Tibial artery (tissue), 4 donors: ENCODE measurements at regions not wholly inside any gene's neighbourhood (a gene's known extent, or its start where the extent isn't known, plus 50 kb on each side); places are given as distances from the start of the nearest gene placed in this dataset.

Experiments used
- DNase-seq, 2 donors: peaks; one replicate each; pipeline ENCODE4 v3.0.0-alpha.2; 2019
- H3K27ac ChIP-seq, 2 donors: fragments of 200-600 bp; sonication (generic) in 1 of 2; 1 replicate in 1 of 2; 2 replicates in 1 of 2; pipeline ENCODE4 v1.5.1; 2018 to 2019; ENCODE audit warnings: mild to moderate bottlenecking in 1 of 2
- H3K27me3 ChIP-seq, 2 donors: fragments of 200-600 bp; sonication (generic) in 1 of 2; one replicate each; pipeline versions ENCODE4 v1.5.1 to v1.6.0; 2016 to 2019
- H3K36me3 ChIP-seq, 3 donors: fragments of 200-600 bp; sonication (generic) in 2 of 3; one replicate each; pipeline ENCODE4 v1.5.1; 2016 to 2019; ENCODE audit warnings: mild to moderate bottlenecking in 2 of 3
- H3K4me1 ChIP-seq, 4 donors: fragments of 200-600 bp; sonication (generic) in 2 of 4; 1 replicate in 3 of 4; 2 replicates in 1 of 4; pipeline ENCODE4 v1.5.1; 2016 to 2019
- H3K4me3 ChIP-seq, 2 donors: fragments of 200-600 bp; sonication (generic) in 1 of 2; 1 replicate in 1 of 2; 2 replicates in 1 of 2; pipeline ENCODE4 v1.5.1; 2018 to 2019; ENCODE audit warnings: mild to moderate bottlenecking in 2 of 2
- H3K9me3 ChIP-seq, 3 donors: fragments of 200-600 bp; sonication (generic) in 1 of 3; one replicate each; pipeline ENCODE4 v1.5.1; 2016 to 2019
- intact Hi-C: fragments of 100-400 bp; cut with DNase I; formaldehyde crosslinking; loops from one replicate; pipeline ENCODE4 v1.15.0; 2023; ENCODE audit warnings: low total_unique reads
- TF ChIP-seq, protein P1 (sequence below), 2 experiments: fragments of 200-600 bp in 1 of 2; fragments of 450-650 bp in 1 of 2; IDR thresholded peaks; one replicate each; pipeline ENCODE4 v1.5.1; 2017 to 2019; ENCODE audit warnings: antibody characterized with exemption in 2 of 2, mild to moderate bottlenecking in 1 of 2, moderate library complexity in 1 of 2

DNA sequence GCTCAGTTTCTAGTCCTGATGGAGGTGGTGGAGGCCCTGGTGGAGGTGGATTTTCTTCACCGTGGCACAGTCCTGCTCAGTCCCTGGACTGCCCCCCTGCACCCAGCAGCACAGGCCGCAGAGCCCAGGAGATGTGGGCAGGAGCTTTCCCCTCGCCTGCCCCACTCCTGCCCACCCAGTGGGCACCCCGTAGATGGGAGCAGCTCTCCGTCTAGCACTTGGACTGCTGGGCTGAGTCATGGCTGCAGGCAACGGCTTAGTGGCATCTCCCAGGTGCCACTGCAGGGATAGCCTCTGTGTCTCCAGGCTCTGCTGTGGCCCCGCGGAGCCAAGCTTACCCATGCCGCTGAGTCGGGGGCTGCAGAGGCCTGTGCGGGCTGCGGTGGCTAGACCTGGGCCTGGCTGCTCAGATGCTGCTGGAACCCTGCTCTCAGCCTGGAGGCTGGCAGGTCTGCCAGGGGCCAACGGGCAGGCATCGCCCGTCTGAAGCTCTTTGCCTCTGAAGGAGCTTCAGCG is 92.3 kb upstream of the CTDP1 start:
- Histone ChIP-seq H3K4me1 (peaks cover 0 to 46% (median 39%) of the 10 kb centered on the region in 4 donors), H3K27me3 (no peaks in the 10 kb centered on the region), H3K4me3 (no peak overlapping the region), H3K36me3 (no peaks in the 10 kb centered on the region), H3K9me3 (no peaks in the 10 kb centered on the region), H3K27ac (peak overlapping the region; percentile 87 to 90)
- TF ChIP-seq, protein P1, sequence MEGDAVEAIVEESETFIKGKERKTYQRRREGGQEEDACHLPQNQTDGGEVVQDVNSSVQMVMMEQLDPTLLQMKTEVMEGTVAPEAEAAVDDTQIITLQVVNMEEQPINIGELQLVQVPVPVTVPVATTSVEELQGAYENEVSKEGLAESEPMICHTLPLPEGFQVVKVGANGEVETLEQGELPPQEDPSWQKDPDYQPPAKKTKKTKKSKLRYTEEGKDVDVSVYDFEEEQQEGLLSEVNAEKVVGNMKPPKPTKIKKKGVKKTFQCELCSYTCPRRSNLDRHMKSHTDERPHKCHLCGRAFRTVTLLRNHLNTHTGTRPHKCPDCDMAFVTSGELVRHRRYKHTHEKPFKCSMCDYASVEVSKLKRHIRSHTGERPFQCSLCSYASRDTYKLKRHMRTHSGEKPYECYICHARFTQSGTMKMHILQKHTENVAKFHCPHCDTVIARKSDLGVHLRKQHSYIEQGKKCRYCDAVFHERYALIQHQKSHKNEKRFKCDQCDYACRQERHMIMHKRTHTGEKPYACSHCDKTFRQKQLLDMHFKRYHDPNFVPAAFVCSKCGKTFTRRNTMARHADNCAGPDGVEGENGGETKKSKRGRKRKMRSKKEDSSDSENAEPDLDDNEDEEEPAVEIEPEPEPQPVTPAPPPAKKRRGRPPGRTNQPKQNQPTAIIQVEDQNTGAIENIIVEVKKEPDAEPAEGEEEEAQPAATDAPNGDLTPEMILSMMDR (IDR thresholded peaks at IDR 0.05), result no peak
- intact Hi-C loops, result loop anchor here (5.0 kb wide), 2 partner anchors 50 to 195 kb away; no protein-coding TSS in a partner anchor
- DNase-seq, result peak; percentile 17 to 69

DNA sequence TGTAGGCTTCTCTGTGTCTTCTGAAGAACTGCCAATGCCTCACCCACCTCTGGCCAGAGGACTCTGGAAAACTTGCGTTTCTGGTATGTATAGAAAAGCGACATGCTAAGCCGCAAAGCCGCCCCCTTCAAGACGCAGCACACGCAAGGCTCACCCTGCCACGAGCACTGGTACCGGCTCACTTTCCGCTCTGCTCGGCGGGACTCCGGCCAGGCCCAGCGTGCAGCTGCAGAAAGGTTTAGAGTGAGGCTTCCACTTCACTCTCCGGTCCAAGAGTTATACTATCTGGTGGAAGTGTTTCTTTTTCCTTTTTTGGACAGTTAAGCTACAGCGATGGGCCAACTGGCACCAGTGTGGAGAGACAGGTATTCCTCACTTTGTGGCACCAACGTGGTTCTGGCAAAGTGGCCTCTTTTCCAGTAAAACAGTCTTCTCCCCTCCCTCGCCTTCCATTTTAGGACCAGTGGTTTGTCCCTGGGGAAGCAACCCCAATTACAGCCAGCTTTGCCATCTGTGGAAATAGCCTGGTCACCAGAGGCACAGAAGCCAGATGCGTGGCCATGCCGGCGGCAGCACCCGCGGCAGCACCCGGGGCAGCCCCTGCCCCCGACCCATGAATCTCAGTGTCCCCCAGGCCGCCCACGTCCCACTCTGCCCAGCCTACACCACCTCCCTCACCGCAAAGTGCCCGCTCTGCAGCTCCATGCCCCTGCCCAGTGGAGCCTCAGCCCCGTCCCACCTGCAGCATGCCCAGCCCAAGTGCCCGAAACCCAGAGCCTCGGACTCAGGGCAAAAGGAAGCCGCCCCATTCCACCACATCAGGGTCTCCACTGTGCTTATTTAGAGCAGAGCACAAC is 91.6 kb upstream of the CTDP1 start:
- intact Hi-C loops, result loop anchor here (5.0 kb wide), 2 partner anchors 49 to 196 kb away; no protein-coding TSS in a partner anchor
- TF ChIP-seq, protein P1 (IDR thresholded peaks at IDR 0.05), result no peak
- Histone ChIP-seq H3K27ac (peak overlapping the region; percentile 87 to 90), H3K36me3 (no peaks in the 10 kb centered on the region), H3K27me3 (no peaks in the 10 kb centered on the region), H3K4me3 (peak overlapping the region; percentile 6 to 22), H3K9me3 (no peaks in the 10 kb centered on the region), H3K4me1 (peaks cover 0 to 46% (median 39%) of the 10 kb centered on the region in 4 donors)
- peak; percentile 25 to 76 for DNase-seq

DNA sequence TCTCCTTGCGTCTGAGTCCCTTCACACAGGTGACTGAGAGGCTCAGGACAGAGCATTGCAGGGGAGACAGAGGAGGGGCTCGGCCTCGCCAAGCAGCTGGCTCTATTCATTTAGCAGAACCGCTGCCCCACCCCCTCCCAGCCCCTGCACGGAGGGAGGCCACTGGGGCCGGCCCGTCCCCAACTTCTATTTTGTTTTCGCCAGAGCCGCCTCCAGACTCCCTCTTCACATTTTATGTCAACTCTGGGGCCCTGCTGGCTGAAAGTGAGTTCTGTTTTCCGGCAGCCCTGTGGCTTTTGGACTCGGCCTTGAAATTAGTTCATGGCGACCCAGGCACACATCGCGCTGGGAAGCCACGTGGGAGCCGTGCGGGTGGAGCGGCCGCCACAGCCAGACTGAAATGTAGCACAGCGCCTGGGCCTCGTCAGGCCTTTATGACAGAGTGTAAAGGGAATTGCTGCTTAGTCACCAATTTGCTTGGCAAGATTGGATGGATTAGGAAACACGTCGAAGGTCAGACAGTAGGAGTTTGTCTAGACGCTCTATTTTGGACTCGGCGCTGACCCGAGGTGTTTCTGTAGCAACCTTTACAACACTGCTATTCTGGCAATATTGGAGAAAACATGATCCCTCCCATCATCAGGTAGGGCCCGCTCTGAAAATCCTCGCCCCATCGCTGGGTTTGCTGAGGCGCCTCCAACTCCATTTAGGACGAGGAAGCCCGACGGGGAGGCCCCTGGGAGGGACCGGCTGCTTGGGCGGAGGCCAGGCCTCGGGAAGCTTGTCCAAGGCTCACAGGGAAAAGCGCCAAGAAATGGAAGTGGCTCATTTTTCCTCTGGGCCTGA is 90.7 kb upstream of the CTDP1 start:
- Histone ChIP-seq H3K27ac (peak overlapping the region; percentile 87 to 90), H3K9me3 (peaks cover 0 to 3% (median 0%) of the 10 kb centered on the region in 3 donors), H3K27me3 (no peaks in the 10 kb centered on the region), H3K36me3 (no peaks in the 10 kb centered on the region), H3K4me1 (peaks cover 0 to 46% (median 39%) of the 10 kb centered on the region in 4 donors), H3K4me3 (peak overlapping the region; percentile 6 to 22)
- TF ChIP-seq, protein P1 (IDR thresholded peaks at IDR 0.05), result peak; percentile 26 to 50
- intact Hi-C loops, result loop anchor here (5.0 kb wide), 2 partner anchors 48 to 197 kb away; no protein-coding TSS in a partner anchor
- DNase-seq, result peak; percentile 96 to 98

DNA sequence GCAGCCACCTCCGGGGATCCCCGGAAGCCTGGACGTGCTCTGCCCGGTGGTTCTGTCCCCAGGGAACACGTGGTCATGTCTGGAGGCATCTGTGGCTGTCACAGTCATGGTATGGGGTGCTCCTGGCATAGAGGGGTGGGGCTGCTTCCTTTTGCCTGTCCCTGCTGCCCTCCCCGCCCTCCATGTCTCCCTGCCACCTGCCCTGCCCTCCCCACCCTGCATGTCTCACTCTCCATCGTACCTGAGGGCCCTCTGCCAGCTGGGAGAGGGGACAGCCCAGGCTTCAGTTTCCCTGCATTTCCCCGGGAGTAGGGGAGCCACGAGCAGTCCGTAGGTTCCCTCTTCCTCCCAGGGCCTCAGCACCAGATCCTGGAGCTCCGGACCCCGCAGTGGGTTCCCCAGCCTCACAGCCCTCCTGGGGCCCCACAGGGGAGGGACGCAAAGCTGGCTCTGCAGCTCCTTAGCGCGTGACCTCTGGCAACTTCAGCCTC is 90.0 kb upstream of the CTDP1 start:
- Histone ChIP-seq H3K4me1 (peaks cover 0 to 46% (median 37%) of the 10 kb centered on the region in 4 donors), H3K36me3 (no peaks in the 10 kb centered on the region), H3K9me3 (peaks cover 0 to 3% (median 0%) of the 10 kb centered on the region in 3 donors), H3K27ac (peak overlapping the region; percentile 87 to 90), H3K27me3 (no peaks in the 10 kb centered on the region), H3K4me3 (peak overlapping the region in 1 of 2 donors; percentile 22)
- intact Hi-C loops, result loop anchor here (5.0 to 10.0 kb wide), 3 partner anchors 48 to 525 kb away; partner anchors contain the start of gene ATP9B
- TF ChIP-seq, protein P1 (IDR thresholded peaks at IDR 0.05), result no peak
- no peak for DNase-seq
